ENCODE measurements at regions not wholly inside any gene's neighbourhood (a gene's known extent, or its start where the extent isn't known, plus 50 kb on each side); places are given as distances from the start of the nearest gene placed in this dataset.
"Not testable (repeated sequence)": the region's sequence is repeated elsewhere in the genome, so short reads cannot be mapped to it uniquely, and the experiment has no call there.

- WGBS (ENCODE audit: insufficient coverage, low coverage, missing lambda C conversion rate), result 2% methylated on average over 5 of the region's 5 CpGs
- ChIA-PET POLR2A (no interaction called here), CTCF (ENCODE audit: low intra/inter-chr PET ratio) (no interaction called here)
- in situ Hi-C loops (cut with MboI) (no loop called here), intact Hi-C loops (cut with micrococcal nuclease) (no loop called here)
- FAIRE-seq (no peak), DNase-seq (ENCODE audit: extremely low read depth in 1 of 4, low spot score in 3 of 4) (no peak), ATAC-seq (no peak)
- Histone ChIP-seq H2AFZ (ENCODE audit: low read depth, low read length) (no peak overlapping the region), H3K4me1 (replicated peaks in 1 of 2; ENCODE audit: control insufficient read depth in 2 of 2, insufficient read depth in 2 of 2, low read length in 2 of 2) (no peaks in the 10 kb centered on the region), H3K27me3 (ENCODE audit: control insufficient read depth in 2 of 2, insufficient read depth in 2 of 2, low read length in 2 of 2) (no peaks in the 10 kb centered on the region), H3K36me3 (ENCODE audit: control insufficient read depth, insufficient read depth, low read length) (no peaks in the 10 kb centered on the region), H3K9ac (ENCODE audit: insufficient read depth in 1 of 2, low read depth in 2 of 2, low read length in 2 of 2) (no peak overlapping the region), H3K4me3 (no peak overlapping the region), H3K9me1 (ENCODE audit: control insufficient read depth, insufficient read depth, low read length) (no peaks in the 10 kb centered on the region), H3K9me3 (replicated peaks; ENCODE audit: control insufficient read depth, insufficient read depth, low read depth, low read length) (0 out of 2 replicates have a peak, but pooled peaks cover 3% of the 10 kb centered on the region), H3K4me2 (ENCODE audit: insufficient read depth, low read length) (no peak overlapping the region), H3K79me2 (ENCODE audit: control insufficient read depth, insufficient read depth, low read length) (no peaks in the 10 kb centered on the region), H3K27ac (ENCODE audit: extremely low read depth, low read depth, low read length) (no peak overlapping the region), H4K20me1 (replicated peaks; ENCODE audit: control insufficient read depth, insufficient read depth, low read length) (no peaks in the 10 kb centered on the region)
- no TSS peak for BruUV-seq (replicated peaks)
- TF ChIP-seq ZNF3 (CRISPR knock-in tag; IDR thresholded peaks at IDR 0.05) (no peak), ZNF668 (CRISPR knock-in tag; IDR thresholded peaks at IDR 0.05) (no peak)
Observed at GRCh38 chr6:121951918-121952379, 447.5 kb upstream of the HSF2 start.

GRCh38 chr6:121955401-121955800, 444.1 kb upstream of the HSF2 start:
- H3K79me2 ChIP-seq (ENCODE audit: control insufficient read depth, insufficient read depth, low read length); H3K9me1 ChIP-seq (ENCODE audit: control insufficient read depth, insufficient read depth, low read length); BruUV-seq (replicated peaks); H3K27ac ChIP-seq (ENCODE audit: extremely low read depth, low read depth, low read length); H3K4me1 ChIP-seq (replicated peaks in 1 of 2; ENCODE audit: control insufficient read depth in 2 of 2, insufficient read depth in 2 of 2, low read length in 2 of 2); H3K9me3 ChIP-seq (replicated peaks; ENCODE audit: control insufficient read depth, insufficient read depth, low read depth, low read length); intact Hi-C loops (cut with micrococcal nuclease); H3K36me3 ChIP-seq (ENCODE audit: control insufficient read depth, insufficient read depth, low read length); H3K27me3 ChIP-seq (ENCODE audit: control insufficient read depth in 2 of 2, insufficient read depth in 2 of 2, low read length in 2 of 2); POLR2A ChIA-PET; CTCF ChIA-PET (ENCODE audit: low intra/inter-chr PET ratio); DNase-seq (ENCODE audit: extremely low read depth in 1 of 4, low spot score in 3 of 4); in situ Hi-C loops (cut with MboI); H3K4me2 ChIP-seq (ENCODE audit: insufficient read depth, low read length); H2AFZ ChIP-seq (ENCODE audit: low read depth, low read length); FAIRE-seq; H3K4me3 ChIP-seq; ATAC-seq; H4K20me1 ChIP-seq (replicated peaks; ENCODE audit: control insufficient read depth, insufficient read depth, low read length); H3K9ac ChIP-seq (ENCODE audit: insufficient read depth in 1 of 2, low read depth in 2 of 2, low read length in 2 of 2): not testable (repeated sequence)
- WGBS (ENCODE audit: insufficient coverage, low coverage, missing lambda C conversion rate), result 5% methylated on average over 2 of the region's 2 CpGs

Measured in K562 (cell line).